Fibroblast of lung (primary cell): ENCODE measurements at regions not wholly inside any gene's neighbourhood (a gene's known extent, or its start where the extent isn't known, plus 50 kb on each side); places are given as distances from the start of the nearest gene placed in this dataset.

Source experiments
- DNase-seq, 2 donors: peaks; one replicate each; pipeline versions ENCODE4 v3.0.0 to v3.0.0-alpha.2; 2010; ENCODE audit warnings: low read depth in 2 of 2
- H2AFZ ChIP-seq: 2 replicates; pipeline ENCODE4 v1.5.1; 2012; ENCODE audit warnings: low read length, control low read depth, inconsistent platforms
- H3K27ac ChIP-seq: 2 replicates; pipeline ENCODE4 v1.5.1; 2011; ENCODE audit warnings: low read length, control low read depth; ENCODE audit not compliant: insufficient read depth
- H3K27me3 ChIP-seq: 2 replicates; pipeline ENCODE4 v1.5.1; 2011; ENCODE audit warnings: mild to moderate bottlenecking, low read length; ENCODE audit not compliant: control insufficient read depth, insufficient read depth
- H3K36me3 ChIP-seq: 2 replicates; pipeline ENCODE4 v1.5.1; 2011; ENCODE audit warnings: low read length; ENCODE audit not compliant: control insufficient read depth, insufficient read depth
- H3K4me1 ChIP-seq: 2 replicates; pipeline ENCODE4 v1.5.1; 2011; ENCODE audit warnings: low read length; ENCODE audit not compliant: control insufficient read depth, insufficient read depth; ENCODE audit errors: extremely low read depth
- H3K4me2 ChIP-seq: 2 replicates; pipeline ENCODE4 v1.5.1; 2011; ENCODE audit warnings: low read length, control low read depth; ENCODE audit not compliant: insufficient read depth; ENCODE audit errors: extremely low read depth
- H3K4me3 ChIP-seq, 4 experiments: fragments of 200-600 bp in 1 of 4; sonication (generic) in 1 of 4; replicated peaks in 1 of 4; 2 replicates each; pipeline ENCODE4 v1.5.1; 2011 to 2016; ENCODE audit warnings: low read length in 4 of 4, low read depth in 3 of 4, mild to moderate bottlenecking in 3 of 4, control low read depth in 2 of 4, inconsistent platforms in 1 of 4, mixed read lengths in 1 of 4; ENCODE audit not compliant: insufficient read depth in 1 of 4; ENCODE audit errors: control extremely low read depth in 1 of 4
- H3K79me2 ChIP-seq: 2 replicates; pipeline ENCODE4 v1.5.1; 2012; ENCODE audit warnings: mild to moderate bottlenecking, low read length, inconsistent platforms; ENCODE audit not compliant: control insufficient read depth, insufficient read depth
- H3K9ac ChIP-seq: 2 replicates; pipeline ENCODE4 v1.5.1; 2011; ENCODE audit warnings: mild to moderate bottlenecking, low read length, control low read depth; ENCODE audit not compliant: insufficient read depth
- H3K9me3 ChIP-seq: 2 replicates; pipeline ENCODE4 v1.5.1; 2012; ENCODE audit warnings: low read depth, low read length; ENCODE audit not compliant: control insufficient read depth, insufficient read depth
- H4K20me1 ChIP-seq: 2 replicates; pipeline ENCODE4 v1.5.1; 2011; ENCODE audit warnings: low read length; ENCODE audit not compliant: control insufficient read depth, insufficient read depth; ENCODE audit errors: extremely low read depth
- EZH2 ChIP-seq: IDR thresholded peaks from 2 replicates; pipeline ENCODE4 v1.5.1; 2012; ENCODE audit warnings: low read length, control low read depth, mild to moderate bottlenecking; ENCODE audit errors: missing control alignments
- TF ChIP-seq, protein P1 (sequence below), 2 donors: IDR thresholded peaks in 1 of 2; conservative IDR thresholded peaks in 1 of 2; 1 replicate in 1 of 2; 2 replicates in 1 of 2; pipeline ENCODE4 v1.5.1; 2011 to 2012; ENCODE audit warnings: low read length in 2 of 2, control low read depth in 1 of 2, inconsistent platforms in 1 of 2, low read depth in 1 of 2, mild to moderate bottlenecking in 1 of 2

- Histone ChIP-seq H3K9me3 (no peaks in the 10 kb centered on the region), H3K27ac (no peak overlapping the region), H3K79me2 (no peaks in the 10 kb centered on the region), H3K36me3 (no peaks in the 10 kb centered on the region), H3K9ac (no peak overlapping the region), H3K4me1 (no peaks in the 10 kb centered on the region), H4K20me1 (no peaks in the 10 kb centered on the region), H3K27me3 (no peaks in the 10 kb centered on the region), H3K4me3 (no peak overlapping the region), H3K4me2 (no peak overlapping the region), H2AFZ (no peak overlapping the region)
- TF ChIP-seq, protein P1, sequence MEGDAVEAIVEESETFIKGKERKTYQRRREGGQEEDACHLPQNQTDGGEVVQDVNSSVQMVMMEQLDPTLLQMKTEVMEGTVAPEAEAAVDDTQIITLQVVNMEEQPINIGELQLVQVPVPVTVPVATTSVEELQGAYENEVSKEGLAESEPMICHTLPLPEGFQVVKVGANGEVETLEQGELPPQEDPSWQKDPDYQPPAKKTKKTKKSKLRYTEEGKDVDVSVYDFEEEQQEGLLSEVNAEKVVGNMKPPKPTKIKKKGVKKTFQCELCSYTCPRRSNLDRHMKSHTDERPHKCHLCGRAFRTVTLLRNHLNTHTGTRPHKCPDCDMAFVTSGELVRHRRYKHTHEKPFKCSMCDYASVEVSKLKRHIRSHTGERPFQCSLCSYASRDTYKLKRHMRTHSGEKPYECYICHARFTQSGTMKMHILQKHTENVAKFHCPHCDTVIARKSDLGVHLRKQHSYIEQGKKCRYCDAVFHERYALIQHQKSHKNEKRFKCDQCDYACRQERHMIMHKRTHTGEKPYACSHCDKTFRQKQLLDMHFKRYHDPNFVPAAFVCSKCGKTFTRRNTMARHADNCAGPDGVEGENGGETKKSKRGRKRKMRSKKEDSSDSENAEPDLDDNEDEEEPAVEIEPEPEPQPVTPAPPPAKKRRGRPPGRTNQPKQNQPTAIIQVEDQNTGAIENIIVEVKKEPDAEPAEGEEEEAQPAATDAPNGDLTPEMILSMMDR (conservative IDR thresholded peaks at IDR 0.05 in 1 of 2, IDR thresholded peaks at IDR 0.05 in 1 of 2; ENCODE audit: low read depth in 1 of 2, low read length in 2 of 2) = no peak
- TF ChIP-seq EZH2 = no peak
- no peak for DNase-seq
Measured at GRCh38 chr1:95686217-95686616, 452.2 kb downstream of the RWDD3 start.

DNA sequence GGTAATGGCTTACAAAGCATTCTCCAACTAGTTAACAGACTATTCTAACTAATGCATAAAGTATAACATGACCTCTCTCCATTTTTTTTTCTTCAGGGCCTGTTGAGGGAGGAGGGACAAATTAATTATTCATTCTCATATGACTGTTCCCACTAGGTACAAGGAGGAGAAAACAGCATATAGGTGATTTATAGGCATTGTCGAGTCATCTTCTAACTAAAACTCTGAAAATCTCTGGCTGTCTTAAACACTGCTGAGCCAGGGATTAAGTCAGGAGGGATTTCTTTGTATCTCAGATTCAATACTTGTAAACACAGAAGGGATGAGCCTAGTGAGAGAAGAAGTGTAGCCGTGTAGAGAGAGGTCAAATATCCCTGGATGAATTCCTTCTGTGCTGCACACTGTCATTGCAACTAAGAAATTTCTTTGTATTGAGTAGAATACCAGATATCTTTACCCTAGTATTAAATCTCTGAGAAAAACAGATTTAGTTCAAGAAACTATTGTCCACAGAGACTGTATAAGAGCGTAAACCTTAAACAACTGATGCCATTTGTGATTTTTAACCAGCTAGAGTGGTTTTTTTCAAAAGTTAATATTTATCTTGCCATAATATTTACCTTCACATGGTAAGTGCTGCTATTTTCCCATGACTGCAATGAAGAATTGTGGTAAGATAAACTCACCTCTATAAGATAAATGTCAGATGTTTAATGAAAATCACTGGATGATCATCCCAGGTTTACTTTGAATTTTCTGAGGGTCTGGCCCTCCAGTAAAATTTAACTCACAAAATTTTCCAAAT lies 465.3 kb downstream of the RWDD3 start:
- Histone ChIP-seq H2AFZ (no peak overlapping the region), H3K4me3 (no peak overlapping the region), H3K4me2 (no peak overlapping the region), H3K9me3 (no peaks in the 10 kb centered on the region), H4K20me1 (no peaks in the 10 kb centered on the region), H3K9ac (no peak overlapping the region), H3K36me3 (no peaks in the 10 kb centered on the region), H3K4me1 (no peaks in the 10 kb centered on the region), H3K27ac (no peak overlapping the region), H3K79me2 (no peaks in the 10 kb centered on the region), H3K27me3 (no peaks in the 10 kb centered on the region)
- no peak for TF ChIP-seq EZH2
- TF ChIP-seq, protein P1 (conservative IDR thresholded peaks at IDR 0.05 in 1 of 2, IDR thresholded peaks at IDR 0.05 in 1 of 2; ENCODE audit: low read depth in 1 of 2, low read length in 2 of 2) = no peak
- no peak for DNase-seq

DNA sequence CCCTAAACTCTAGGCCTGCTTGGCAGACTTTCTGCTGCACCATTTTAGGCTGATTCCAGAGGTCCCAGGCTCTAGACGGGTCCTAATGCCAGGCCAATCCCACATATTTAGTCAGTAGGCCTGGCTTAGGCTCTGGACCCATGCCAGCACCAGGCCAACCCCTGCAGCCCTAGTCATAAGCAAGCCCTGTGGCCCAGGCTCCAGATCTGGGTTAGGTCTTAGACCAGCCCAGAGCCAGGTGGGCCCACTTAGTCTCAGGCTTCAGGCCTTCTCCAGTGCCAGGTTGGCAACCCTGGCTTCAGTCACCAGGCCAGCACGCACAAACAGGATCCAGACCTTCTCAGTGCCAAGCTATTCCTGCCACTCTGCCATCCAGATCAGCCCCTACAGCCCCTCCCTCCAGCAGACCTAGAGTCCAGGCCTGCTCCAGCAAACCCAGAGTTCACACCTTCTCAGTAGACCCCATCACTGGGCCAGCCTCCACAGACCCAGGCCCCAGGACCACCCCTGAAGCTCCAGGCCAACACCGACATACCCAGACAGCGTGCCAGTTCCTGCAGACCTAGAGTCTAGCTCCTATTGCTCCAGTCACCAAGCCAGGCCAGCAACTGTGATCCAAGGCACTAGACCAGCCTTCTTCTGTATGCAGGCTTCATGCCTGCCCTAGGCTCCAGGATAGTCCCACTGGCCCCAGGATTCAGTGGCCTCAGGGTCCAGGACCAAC lies 467.6 kb downstream of the RWDD3 start:
- no peak overlapping the region for H3K9ac ChIP-seq
- no peak overlapping the region for H2AFZ ChIP-seq
- no peaks in the 10 kb centered on the region for H3K9me3 ChIP-seq
- H3K27ac ChIP-seq = no peak overlapping the region
- no peaks in the 10 kb centered on the region for H3K27me3 ChIP-seq
- no peaks in the 10 kb centered on the region for H3K4me1 ChIP-seq
- no peak overlapping the region for H3K4me3 ChIP-seq
- DNase-seq = no peak
- TF ChIP-seq, protein P1 (conservative IDR thresholded peaks at IDR 0.05 in 1 of 2, IDR thresholded peaks at IDR 0.05 in 1 of 2; ENCODE audit: low read depth in 1 of 2, low read length in 2 of 2) = no peak
- TF ChIP-seq EZH2 = no peak
- H3K79me2 ChIP-seq = no peaks in the 10 kb centered on the region
- no peak overlapping the region for H3K4me2 ChIP-seq
- no peaks in the 10 kb centered on the region for H4K20me1 ChIP-seq
- H3K36me3 ChIP-seq = no peaks in the 10 kb centered on the region
